22Rv1 (cell line): ENCODE measurements at regions not wholly inside any gene's neighbourhood (a gene's known extent, or its start where the extent isn't known, plus 50 kb on each side); places are given as distances from the start of the nearest gene placed in this dataset.
"Not testable (repeated sequence)": the region's sequence is repeated elsewhere in the genome, so short reads cannot be mapped to it uniquely, and the experiment has no call there.

Source experiments
- ZFX ChIP-seq: fragments of 450-650 bp; IDR thresholded peaks from 2 replicates; pipeline ENCODE4 v1.6.1; 2017; ENCODE audit warnings: antibody characterized with exemption, borderline replicate concordance
- TF ChIP-seq, protein P1 (sequence below): fragments of 450-650 bp; IDR thresholded peaks from 2 replicates; pipeline ENCODE4 v1.5.1; 2017; ENCODE audit warnings: mild to moderate bottlenecking

DNA sequence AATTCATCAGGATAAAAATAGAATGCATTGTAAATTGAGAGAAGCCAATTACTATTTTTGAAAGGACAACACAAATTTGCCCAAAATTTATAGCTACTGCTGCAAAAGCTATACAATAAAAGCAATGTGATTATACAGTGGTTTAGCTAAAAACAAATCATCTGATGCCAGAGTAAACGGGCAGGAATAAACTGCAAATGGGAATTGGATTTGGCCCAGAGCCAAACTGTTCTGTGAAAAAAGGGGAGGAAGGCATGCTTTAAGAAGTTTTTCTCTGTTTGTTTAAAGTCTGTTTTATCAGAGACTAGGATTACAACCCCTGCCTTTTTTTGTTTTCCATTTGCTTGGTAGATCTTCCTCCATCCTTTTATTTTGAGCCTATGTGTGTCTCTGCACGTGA is 317.5 kb downstream of the LMO7 start:
- TF ChIP-seq, protein P1, sequence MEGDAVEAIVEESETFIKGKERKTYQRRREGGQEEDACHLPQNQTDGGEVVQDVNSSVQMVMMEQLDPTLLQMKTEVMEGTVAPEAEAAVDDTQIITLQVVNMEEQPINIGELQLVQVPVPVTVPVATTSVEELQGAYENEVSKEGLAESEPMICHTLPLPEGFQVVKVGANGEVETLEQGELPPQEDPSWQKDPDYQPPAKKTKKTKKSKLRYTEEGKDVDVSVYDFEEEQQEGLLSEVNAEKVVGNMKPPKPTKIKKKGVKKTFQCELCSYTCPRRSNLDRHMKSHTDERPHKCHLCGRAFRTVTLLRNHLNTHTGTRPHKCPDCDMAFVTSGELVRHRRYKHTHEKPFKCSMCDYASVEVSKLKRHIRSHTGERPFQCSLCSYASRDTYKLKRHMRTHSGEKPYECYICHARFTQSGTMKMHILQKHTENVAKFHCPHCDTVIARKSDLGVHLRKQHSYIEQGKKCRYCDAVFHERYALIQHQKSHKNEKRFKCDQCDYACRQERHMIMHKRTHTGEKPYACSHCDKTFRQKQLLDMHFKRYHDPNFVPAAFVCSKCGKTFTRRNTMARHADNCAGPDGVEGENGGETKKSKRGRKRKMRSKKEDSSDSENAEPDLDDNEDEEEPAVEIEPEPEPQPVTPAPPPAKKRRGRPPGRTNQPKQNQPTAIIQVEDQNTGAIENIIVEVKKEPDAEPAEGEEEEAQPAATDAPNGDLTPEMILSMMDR = not testable (repeated sequence)
- not testable (repeated sequence) for TF ChIP-seq ZFX
